Activated naive CD8-positive, alpha-beta T cell treated with anti-CD3 and anti-CD28 coated beads for 36 hours (primary cell): ENCODE measurements at regions not wholly inside any gene's neighbourhood (a gene's known extent, or its start where the extent isn't known, plus 50 kb on each side); places are given as distances from the start of the nearest gene placed in this dataset.

Experiments
- DNase-seq: peaks from one replicate; pipeline ENCODE4 v3.0.0; 2021
- H3K27ac Mint-ChIP-seq: one replicate; pipeline ENCODE4 v1.8.0; 2022; ENCODE audit warnings: mild to moderate bottlenecking, moderate library complexity, mixed read lengths
- H3K27me3 Mint-ChIP-seq: one replicate; pipeline ENCODE4 v1.8.0; 2022; ENCODE audit warnings: mild to moderate bottlenecking, mixed read lengths
- H3K36me3 Mint-ChIP-seq: one replicate; pipeline ENCODE4 v1.8.0; 2021; ENCODE audit warnings: mild to moderate bottlenecking, mixed read lengths
- H3K4me1 Mint-ChIP-seq: one replicate; pipeline ENCODE4 v1.8.0; 2021; ENCODE audit warnings: mixed read lengths
- H3K4me3 Mint-ChIP-seq: one replicate; pipeline ENCODE4 v1.8.0; 2022; ENCODE audit warnings: mild to moderate bottlenecking, moderate library complexity, mixed read lengths
- H3K9me3 Mint-ChIP-seq: one replicate; pipeline ENCODE4 v1.8.0; 2022; ENCODE audit warnings: mixed read lengths

GRCh38 chr1:191901651-191902050 lies 256.6 kb upstream of the RGS18 start:
- H3K4me3 Mint-ChIP-seq, result no peak overlapping the region
- DNase-seq, result no peak
- H3K4me1 Mint-ChIP-seq, result no peaks in the 10 kb centered on the region
- no peaks in the 10 kb centered on the region for H3K27me3 Mint-ChIP-seq
- no peak overlapping the region for H3K27ac Mint-ChIP-seq
- no peaks in the 10 kb centered on the region for H3K36me3 Mint-ChIP-seq
- H3K9me3 Mint-ChIP-seq, result no peaks in the 10 kb centered on the region

DNA sequence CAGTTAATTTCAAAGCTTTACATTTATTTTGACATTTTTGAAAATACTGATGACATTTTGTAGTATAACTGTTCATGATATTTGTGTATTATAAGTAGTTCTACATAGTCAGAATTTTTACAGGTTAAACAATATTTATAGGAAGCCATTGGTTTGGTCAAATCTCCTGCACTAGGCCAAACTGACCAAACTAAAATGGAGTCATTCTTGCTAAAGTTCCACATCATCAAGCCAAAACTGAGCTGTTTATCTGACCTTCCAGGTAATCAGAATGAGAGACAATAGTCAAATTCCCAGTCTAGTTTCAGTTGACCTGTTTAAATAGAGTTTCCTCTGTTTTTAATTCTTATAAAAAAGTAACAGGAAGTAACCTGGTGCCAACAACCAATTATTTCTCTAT lies 253.3 kb upstream of the RGS18 start:
- Mint-ChIP-seq H3K4me3 (no peak overlapping the region), H3K36me3 (no peaks in the 10 kb centered on the region), H3K27me3 (no peaks in the 10 kb centered on the region), H3K9me3 (no peaks in the 10 kb centered on the region), H3K27ac (no peak overlapping the region), H3K4me1 (no peaks in the 10 kb centered on the region)
- DNase-seq, result no peak

DNA sequence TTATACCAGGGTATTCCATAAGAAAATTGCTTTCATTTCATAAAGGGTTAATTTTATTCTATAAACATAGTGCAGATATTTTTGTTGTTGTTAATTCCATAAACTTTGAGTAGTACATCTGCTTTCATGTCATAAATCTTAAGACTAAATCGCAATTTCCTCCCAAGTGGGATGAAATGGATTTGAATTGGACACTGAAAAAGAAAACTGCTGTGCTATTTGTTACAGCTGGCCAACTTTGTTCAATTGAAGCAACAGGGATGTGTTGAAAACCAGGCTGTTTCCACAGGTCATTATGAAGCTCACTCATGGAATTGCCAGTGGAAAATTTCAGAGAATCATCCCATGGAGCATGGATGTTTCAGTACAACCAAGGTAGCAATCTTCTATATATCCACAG lies 252.5 kb upstream of the RGS18 start:
- Mint-ChIP-seq H3K27me3 (no peaks in the 10 kb centered on the region), H3K4me3 (no peak overlapping the region), H3K27ac (no peak overlapping the region), H3K4me1 (no peaks in the 10 kb centered on the region), H3K9me3 (no peaks in the 10 kb centered on the region), H3K36me3 (no peaks in the 10 kb centered on the region)
- DNase-seq, result no peak

- no peak for DNase-seq
- H3K4me1 Mint-ChIP-seq, result no peaks in the 10 kb centered on the region
- H3K9me3 Mint-ChIP-seq, result no peaks in the 10 kb centered on the region
- no peaks in the 10 kb centered on the region for H3K36me3 Mint-ChIP-seq
- H3K4me3 Mint-ChIP-seq, result no peak overlapping the region
- H3K27me3 Mint-ChIP-seq, result no peaks in the 10 kb centered on the region
- H3K27ac Mint-ChIP-seq, result no peak overlapping the region
These were observed 251.1 kb upstream of the RGS18 start for GRCh38 chr1:191907121-191907520.

DNA sequence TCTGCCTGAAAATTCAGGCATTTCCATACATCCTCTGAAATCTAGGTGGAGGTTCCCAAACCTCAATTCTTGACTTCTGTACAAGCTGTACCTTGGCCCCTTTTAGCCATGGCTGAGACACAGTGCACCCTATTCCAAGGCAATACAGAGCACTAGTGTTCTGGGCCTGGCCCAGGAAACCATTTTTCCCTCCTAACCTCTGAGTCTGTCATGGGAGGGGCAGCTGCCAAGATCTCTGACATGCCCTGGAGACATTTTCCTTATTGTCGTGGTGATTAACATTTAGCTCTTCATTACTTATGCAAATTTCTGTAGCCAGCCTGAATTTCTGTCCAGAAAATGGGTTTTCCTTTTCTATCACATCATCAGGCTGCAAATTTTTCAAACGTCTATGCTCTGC lies 248.0 kb upstream of the RGS18 start:
- Mint-ChIP-seq H3K4me3 (no peak overlapping the region), H3K36me3 (no peaks in the 10 kb centered on the region), H3K4me1 (no peaks in the 10 kb centered on the region), H3K27ac (no peak overlapping the region), H3K27me3 (no peaks in the 10 kb centered on the region), H3K9me3 (no peaks in the 10 kb centered on the region)
- DNase-seq, result no peak

DNA sequence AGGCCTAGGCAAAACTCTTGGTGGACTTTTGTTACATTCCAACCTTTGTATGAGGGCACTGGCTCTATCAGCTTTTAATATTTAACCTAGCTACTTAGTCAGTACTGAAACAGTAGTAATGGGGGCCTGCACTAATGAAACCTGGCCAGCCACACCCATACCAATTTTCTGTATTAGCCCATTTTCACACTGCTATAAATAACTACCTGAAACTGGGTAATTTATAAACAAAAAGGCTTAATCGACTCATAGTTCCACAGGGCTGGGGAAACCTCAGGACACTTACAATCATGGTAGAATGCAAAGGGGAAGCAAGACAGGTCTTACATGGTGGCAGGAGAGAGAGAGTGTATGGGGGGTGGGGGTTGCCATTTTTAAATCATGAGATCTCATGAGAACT lies 245.7 kb upstream of the RGS18 start:
- Mint-ChIP-seq H3K4me1 (no peaks in the 10 kb centered on the region), H3K4me3 (no peak overlapping the region), H3K9me3 (no peaks in the 10 kb centered on the region), H3K27ac (no peak overlapping the region), H3K36me3 (peaks cover 1% of the 10 kb centered on the region), H3K27me3 (no peaks in the 10 kb centered on the region)
- DNase-seq, result no peak

GRCh38 chr1:191913260-191913977 lies 244.8 kb upstream of the RGS18 start:
- H3K27me3 Mint-ChIP-seq, result no peaks in the 10 kb centered on the region
- no peak for DNase-seq
- no peak overlapping the region for H3K4me3 Mint-ChIP-seq
- H3K9me3 Mint-ChIP-seq, result no peaks in the 10 kb centered on the region
- no peaks in the 10 kb centered on the region for H3K4me1 Mint-ChIP-seq
- H3K36me3 Mint-ChIP-seq, result peaks cover 1% of the 10 kb centered on the region
- H3K27ac Mint-ChIP-seq, result no peak overlapping the region

DNA sequence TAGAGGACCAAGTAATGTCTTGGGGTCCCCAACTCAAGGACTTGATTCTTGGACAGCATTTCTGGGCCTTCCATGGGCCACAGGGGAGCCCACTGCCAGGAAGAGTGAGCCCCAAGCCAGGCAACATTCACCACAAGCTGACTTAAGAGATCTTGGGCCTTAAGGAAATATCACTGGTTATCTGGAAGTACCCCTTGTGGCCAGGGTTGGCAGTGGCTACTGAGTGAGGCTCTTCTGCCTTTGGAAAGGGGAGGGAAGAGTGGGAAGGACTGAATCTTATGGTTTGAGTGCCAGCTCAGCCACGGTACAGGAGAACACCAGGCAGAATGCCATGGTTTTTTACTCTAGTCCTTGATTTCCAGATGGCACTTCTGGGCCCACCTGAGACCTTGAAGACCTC lies 228.9 kb upstream of the RGS18 start:
- Mint-ChIP-seq H3K4me1 (no peaks in the 10 kb centered on the region), H3K4me3 (no peak overlapping the region), H3K9me3 (peaks cover 13% of the 10 kb centered on the region), H3K27me3 (no peaks in the 10 kb centered on the region), H3K36me3 (no peaks in the 10 kb centered on the region), H3K27ac (no peak overlapping the region)
- DNase-seq, result no peak

- Mint-ChIP-seq H3K27me3 (no peaks in the 10 kb centered on the region), H3K4me1 (no peaks in the 10 kb centered on the region), H3K36me3 (no peaks in the 10 kb centered on the region), H3K9me3 (no peaks in the 10 kb centered on the region), H3K4me3 (no peak overlapping the region), H3K27ac (no peak overlapping the region)
- DNase-seq, result no peak
These were observed 214.6 kb upstream of the RGS18 start for GRCh38 chr1:191943684-191944083.

DNA sequence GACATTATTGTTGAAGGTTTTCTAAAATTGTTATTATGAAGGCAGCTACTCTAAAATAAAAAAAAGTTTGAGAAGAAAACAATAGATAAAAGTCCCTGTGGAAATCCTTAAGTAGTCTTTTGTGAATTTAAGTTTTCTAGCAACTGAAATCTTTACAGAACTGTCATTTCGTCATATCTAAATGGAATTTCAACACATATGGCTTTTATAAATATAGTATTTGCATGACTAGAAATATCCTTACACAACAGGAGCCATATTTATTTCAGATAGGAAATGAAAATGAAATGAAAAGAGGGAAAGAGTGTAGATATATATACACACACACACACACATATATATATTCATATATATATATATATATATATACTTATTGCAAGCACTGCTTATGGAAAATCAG lies 204.7 kb upstream of the RGS18 start:
- H3K27me3 Mint-ChIP-seq, result no peaks in the 10 kb centered on the region
- no peaks in the 10 kb centered on the region for H3K4me1 Mint-ChIP-seq
- H3K4me3 Mint-ChIP-seq, result no peak overlapping the region
- no peaks in the 10 kb centered on the region for H3K9me3 Mint-ChIP-seq
- H3K36me3 Mint-ChIP-seq, result no peaks in the 10 kb centered on the region
- no peak overlapping the region for H3K27ac Mint-ChIP-seq
- no peak for DNase-seq

GRCh38 chr1:191959856-191960255 lies 198.4 kb upstream of the RGS18 start:
- no peak overlapping the region for H3K27ac Mint-ChIP-seq
- DNase-seq, result no peak
- H3K9me3 Mint-ChIP-seq, result no peaks in the 10 kb centered on the region
- no peaks in the 10 kb centered on the region for H3K36me3 Mint-ChIP-seq
- H3K4me1 Mint-ChIP-seq, result no peaks in the 10 kb centered on the region
- no peak overlapping the region for H3K4me3 Mint-ChIP-seq
- no peaks in the 10 kb centered on the region for H3K27me3 Mint-ChIP-seq

GRCh38 chr1:191963286-191963685 lies 195.0 kb upstream of the RGS18 start:
- H3K27ac Mint-ChIP-seq, result no peak overlapping the region

DNA sequence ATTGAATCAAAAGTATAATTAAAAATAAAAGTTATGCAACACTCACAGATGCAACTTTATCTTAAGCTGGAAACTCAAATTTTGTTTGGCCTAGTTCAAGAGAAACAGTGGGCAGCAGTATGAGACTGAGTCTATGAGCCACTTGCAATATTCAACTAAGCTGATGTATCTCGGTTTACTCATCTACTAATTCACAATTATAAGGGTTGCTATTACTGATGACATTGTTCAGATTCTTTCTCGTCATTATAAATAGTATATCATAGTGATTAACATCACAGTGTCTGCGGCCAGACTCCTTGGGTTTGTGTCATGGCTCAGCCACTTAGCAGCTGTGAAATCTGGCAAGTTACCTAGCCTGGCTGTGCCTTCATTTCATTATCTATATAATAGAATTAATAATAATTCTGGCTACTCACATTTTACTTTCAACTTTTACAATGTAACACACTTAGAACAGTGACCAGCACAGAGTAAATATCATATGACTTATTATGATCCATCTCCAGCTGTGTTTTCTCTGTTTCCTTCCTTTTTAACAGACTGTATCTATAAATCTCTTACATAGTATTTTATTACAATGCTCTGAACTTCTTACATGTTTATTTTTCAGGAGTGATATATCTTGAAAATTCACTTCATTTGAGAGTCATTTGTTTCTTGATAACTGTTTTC lies 194.3 kb upstream of the RGS18 start:
- no peak for DNase-seq
- H3K36me3 Mint-ChIP-seq, result no peaks in the 10 kb centered on the region
- H3K4me1 Mint-ChIP-seq, result no peaks in the 10 kb centered on the region
- H3K27me3 Mint-ChIP-seq, result no peaks in the 10 kb centered on the region
- no peak overlapping the region for H3K27ac Mint-ChIP-seq
- H3K9me3 Mint-ChIP-seq, result no peaks in the 10 kb centered on the region
- H3K4me3 Mint-ChIP-seq, result no peak overlapping the region

More at GRCh38 chr1:191963286-191963685, 195.0 kb upstream of the RGS18 start:
- H3K4me1 Mint-ChIP-seq, result no peaks in the 10 kb centered on the region
- no peaks in the 10 kb centered on the region for H3K27me3 Mint-ChIP-seq
- no peaks in the 10 kb centered on the region for H3K9me3 Mint-ChIP-seq
- no peak overlapping the region for H3K4me3 Mint-ChIP-seq
- H3K36me3 Mint-ChIP-seq, result no peaks in the 10 kb centered on the region
- no peak for DNase-seq

DNA sequence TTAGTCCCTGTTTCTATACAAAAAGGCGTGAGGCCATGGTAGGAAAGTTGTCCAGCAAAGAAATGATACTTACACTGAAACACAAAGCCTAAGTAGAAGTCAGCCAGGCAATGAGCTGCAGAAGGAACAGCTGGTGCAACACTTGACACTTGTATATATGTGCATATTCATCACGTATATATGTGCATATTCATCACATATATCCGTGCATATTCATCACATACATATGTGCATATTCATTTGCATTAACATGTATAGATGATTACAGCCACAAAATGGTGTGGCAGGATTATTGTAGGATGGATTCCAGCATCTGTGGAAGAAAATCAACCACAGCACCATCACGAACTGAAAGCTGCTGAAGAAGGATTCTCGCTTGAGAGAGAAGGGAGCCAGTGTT lies 189.0 kb upstream of the RGS18 start:
- H3K4me3 Mint-ChIP-seq, result no peak overlapping the region
- no peak for DNase-seq
- no peaks in the 10 kb centered on the region for H3K4me1 Mint-ChIP-seq
- no peaks in the 10 kb centered on the region for H3K36me3 Mint-ChIP-seq
- no peak overlapping the region for H3K27ac Mint-ChIP-seq
- H3K27me3 Mint-ChIP-seq, result no peaks in the 10 kb centered on the region
- H3K9me3 Mint-ChIP-seq, result peaks cover under 1% of the 10 kb centered on the region

DNA sequence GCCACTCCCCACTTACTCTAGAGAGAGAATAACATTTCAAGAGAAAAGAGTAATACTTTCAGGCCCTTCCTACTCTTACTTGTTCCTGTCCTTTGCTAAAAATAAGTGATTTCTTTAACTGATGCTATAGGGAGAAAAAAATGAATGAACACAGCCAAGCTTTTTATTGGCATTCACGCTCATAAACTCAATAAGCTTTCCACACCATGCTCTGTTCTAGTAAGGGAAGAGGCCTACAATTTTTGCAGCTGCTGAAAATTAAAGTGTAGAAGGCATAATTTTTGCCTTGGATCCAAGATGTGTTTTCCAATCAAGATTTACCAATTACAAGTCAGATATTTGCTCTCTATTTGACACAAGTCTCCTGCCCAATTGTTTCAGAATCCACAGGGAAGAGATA lies 188.1 kb upstream of the RGS18 start:
- Mint-ChIP-seq H3K27ac (no peak overlapping the region), H3K36me3 (no peaks in the 10 kb centered on the region), H3K9me3 (peaks cover 2% of the 10 kb centered on the region), H3K4me3 (no peak overlapping the region), H3K27me3 (no peaks in the 10 kb centered on the region), H3K4me1 (no peaks in the 10 kb centered on the region)
- DNase-seq, result no peak

GRCh38 chr1:191971447-191971846 lies 186.8 kb upstream of the RGS18 start:
- no peak for DNase-seq
- H3K27me3 Mint-ChIP-seq, result no peaks in the 10 kb centered on the region
- H3K36me3 Mint-ChIP-seq, result no peaks in the 10 kb centered on the region
- peaks cover 2% of the 10 kb centered on the region for H3K9me3 Mint-ChIP-seq
- H3K27ac Mint-ChIP-seq, result no peak overlapping the region
- no peak overlapping the region for H3K4me3 Mint-ChIP-seq
- no peaks in the 10 kb centered on the region for H3K4me1 Mint-ChIP-seq
